Endothelial cell of umbilical vein (primary cell): ENCODE measurements at regions not wholly inside any gene's neighbourhood (a gene's known extent, or its start where the extent isn't known, plus 50 kb on each side); places are given as distances from the start of the nearest gene placed in this dataset.

Source experiments
- BruUV-seq: library from RNA; stranded (reverse); fragments of 400-500 nt; replicated peaks from 2 replicates; lab custom pipeline; 2021; lab: Mats Ljungman, UMichigan
- CTCF ChIA-PET: fragments of 300-600, 350-600 bp; sonication (Branson Sonifier 250); formaldehyde crosslinking; loops from one replicate; lab custom pipeline; 2021; ENCODE audit warnings: antibody characterized with exemption, inconsistent platforms; lab: Charles Lee
- POLR2A ChIA-PET: fragments of 300-600, 350-600 bp; sonication (Branson Sonifier 250); formaldehyde crosslinking; loops from one replicate; lab custom pipeline; 2021; ENCODE audit warnings: antibody characterized with exemption, inconsistent platforms; lab: Charles Lee
- DNase-seq: peaks from one replicate; pipeline ENCODE4 v3.0.0-alpha.2; 2011; ENCODE audit warnings: low read depth, low spot score
- FAIRE-seq: peaks from 2 replicates; lab custom pipeline; 2011; peaks lifted over from hg19 to GRCh38; lab: Jason Lieb, UNC
- H2AFZ ChIP-seq: 2 replicates; pipeline ENCODE4 v1.6.0; 2012; ENCODE audit warnings: low read depth, low read length, control low read depth, inconsistent platforms
- H3K27ac ChIP-seq: 2 replicates; pipeline ENCODE4 v1.5.1; 2011; ENCODE audit warnings: low read depth, mild to moderate bottlenecking, control low read depth, low read length, moderate library complexity; ENCODE audit not compliant: insufficient read depth
- H3K27me3 ChIP-seq, 2 experiments: 2 replicates each; pipeline versions ENCODE4 v1.6.0 to v1.6.1; 2011; ENCODE audit warnings: low read length in 2 of 2, mixed read lengths in 1 of 2; ENCODE audit not compliant: control insufficient read depth in 2 of 2, insufficient read depth in 2 of 2
- H3K36me3 ChIP-seq, 2 experiments: 2 replicates in 1 of 2; 3 replicates in 1 of 2; pipeline ENCODE4 v1.5.1; 2011; ENCODE audit warnings: low read length in 2 of 2, mild to moderate bottlenecking in 1 of 2, moderate library complexity in 1 of 2; ENCODE audit not compliant: control insufficient read depth in 2 of 2, insufficient read depth in 2 of 2; ENCODE audit errors: extremely low read depth in 1 of 2
- H3K4me1 ChIP-seq: 3 replicates; pipeline ENCODE4 v1.5.1; 2011; ENCODE audit warnings: mild to moderate bottlenecking, low read length; ENCODE audit not compliant: control insufficient read depth, insufficient read depth; ENCODE audit errors: extremely low read depth
- H3K4me2 ChIP-seq: 2 replicates; pipeline ENCODE4 v1.6.1; 2011; ENCODE audit warnings: low read length, control low read depth, mixed read lengths; ENCODE audit not compliant: insufficient read depth
- H3K4me3 ChIP-seq, 3 experiments: fragments of 200-600 bp in 1 of 3; sonication (generic), shearing (Covaris generic) in 1 of 3; replicated peaks in 1 of 3; 2 replicates each; pipeline ENCODE4 v1.5.1; 2011 to 2016; ENCODE audit warnings: control low read depth in 3 of 3, low read length in 3 of 3, mild to moderate bottlenecking in 2 of 3, inconsistent platforms in 1 of 3, low read depth in 1 of 3, moderate library complexity in 1 of 3; ENCODE audit not compliant: insufficient read depth in 1 of 3
- H3K79me2 ChIP-seq: 2 replicates; pipeline ENCODE4 v1.6.0; 2012; ENCODE audit warnings: low read length, inconsistent platforms; ENCODE audit not compliant: control insufficient read depth, insufficient read depth
- H3K9ac ChIP-seq: replicated peaks from 2 replicates; pipeline ENCODE3; 2011; ENCODE audit warnings: low read length, control low read depth; ENCODE audit not compliant: insufficient read depth; ENCODE audit errors: extremely low read depth
- H3K9me1 ChIP-seq: replicated peaks from 3 replicates; pipeline ENCODE4 v1.6.0; 2011; ENCODE audit warnings: mild to moderate bottlenecking, low read length; ENCODE audit not compliant: control insufficient read depth, insufficient read depth; ENCODE audit errors: extremely low read depth
- H3K9me3 ChIP-seq: replicated peaks from 2 replicates; pipeline ENCODE4 v1.5.1; 2012; ENCODE audit warnings: low read length, inconsistent platforms; ENCODE audit not compliant: control insufficient read depth, insufficient read depth
- H4K20me1 ChIP-seq: replicated peaks from 2 replicates; pipeline ENCODE3; 2011; ENCODE audit warnings: mild to moderate bottlenecking, low read length; ENCODE audit not compliant: control insufficient read depth, insufficient read depth; ENCODE audit errors: extremely low read depth
- CTCF ChIP-seq, 2 donors: IDR thresholded peaks; 1 replicate in 1 of 2; 2 replicates in 1 of 2; pipeline ENCODE4 v1.5.1; 2011; ENCODE audit warnings: low read length in 2 of 2, mild to moderate bottlenecking in 2 of 2, moderate library complexity in 2 of 2, control low read depth in 1 of 2, inconsistent platforms in 1 of 2, low read depth in 1 of 2; ENCODE audit not compliant: insufficient read depth in 1 of 2; ENCODE audit errors: extremely low read depth in 1 of 2
- EZH2 ChIP-seq: IDR thresholded peaks from 2 replicates; pipeline ENCODE4 v1.6.1; 2012; ENCODE audit warnings: borderline replicate concordance, low read depth, mild to moderate bottlenecking, moderate library complexity, low read length, inconsistent platforms; ENCODE audit not compliant: severe bottlenecking
- FOS ChIP-seq: IDR thresholded peaks from 2 replicates; pipeline ENCODE4 v1.6.1; 2011; ENCODE audit warnings: mild to moderate bottlenecking, low read length, moderate library complexity, borderline replicate concordance; ENCODE audit not compliant: insufficient read depth
- GATA2 ChIP-seq: IDR thresholded peaks from 2 replicates; pipeline ENCODE4 v1.7.0; 2011; ENCODE audit warnings: low read depth, mild to moderate bottlenecking, moderate library complexity, mixed read lengths, low read length; ENCODE audit not compliant: insufficient read length, insufficient read depth
- JUN ChIP-seq: IDR thresholded peaks from 2 replicates; pipeline ENCODE4 v1.6.1; 2011; ENCODE audit warnings: borderline replicate concordance, low read depth; ENCODE audit not compliant: insufficient read length, insufficient read depth
- MAX ChIP-seq: IDR thresholded peaks from 2 replicates; pipeline ENCODE4 v1.6.1; 2011; ENCODE audit not compliant: insufficient read depth, insufficient read length
- MYC ChIP-seq: IDR thresholded peaks from one replicate; pipeline ENCODE4 v1.6.1; 2011; ENCODE audit warnings: mild to moderate bottlenecking, low read depth, low read length
- POLR2A ChIP-seq: IDR thresholded peaks from 2 replicates; pipeline ENCODE4 v1.6.1; 2012; ENCODE audit warnings: low read depth, mild to moderate bottlenecking, control low read depth, low read length
- POLR2AphosphoS5 ChIP-seq: IDR thresholded peaks from 2 replicates; pipeline ENCODE4 v1.6.1; 2012; ENCODE audit warnings: low read depth, mild to moderate bottlenecking, control low read depth, low read length, moderate library complexity; ENCODE audit not compliant: insufficient read depth
- dilution Hi-C: fragments of 300-500 bp; cut with MboI; formaldehyde crosslinking; loops from one replicate; pipeline ENCODE4 v1.15.0; 2019; ENCODE audit warnings: low sequenced_read_pairs; ENCODE audit not compliant: extremely low pct_ligation_motif_present
- intact Hi-C: fragments of 100-400 bp; cut with micrococcal nuclease; formaldehyde crosslinking; loops from one replicate; pipeline ENCODE4 v1.10.0; 2022

GRCh38 chr4:164221631-164222030 is 532.3 kb upstream of the SMIM31 start:
- ChIA-PET POLR2A (no interaction called here), CTCF (no interaction called here)

More at GRCh38 chr4:164221631-164222030, 532.3 kb upstream of the SMIM31 start:
- BruUV-seq = no TSS peak
- Histone ChIP-seq H2AFZ (no peak overlapping the region), H3K27ac (no peak overlapping the region), H3K27me3 (no peaks in the 10 kb centered on the region), H3K4me3 (no peak overlapping the region), H4K20me1 (no peaks in the 10 kb centered on the region), H3K36me3 (no peaks in the 10 kb centered on the region), H3K9me3 (no peaks in the 10 kb centered on the region), H3K9me1 (no peaks in the 10 kb centered on the region), H3K79me2 (no peaks in the 10 kb centered on the region), H3K4me2 (no peak overlapping the region), H3K4me1 (no peaks in the 10 kb centered on the region), H3K9ac (no peak overlapping the region)
- dilution Hi-C loops (no loop called here), intact Hi-C loops (no loop called here)
- FAIRE-seq (no peak), DNase-seq (no peak)
- TF ChIP-seq JUN (no peak), CTCF (IDR thresholded peaks at IDR 0.05; ENCODE audit: extremely low read depth in 1 of 2, insufficient read depth in 1 of 2, low read depth in 1 of 2, low read length in 2 of 2) (no peak), EZH2 (no peak), POLR2A (no peak), MYC (no peak), FOS (no peak), GATA2 (no peak), POLR2AphosphoS5 (no peak), MAX (no peak)
